HG03025 (cell line): ENCODE measurements at regions not wholly inside any gene's neighbourhood (a gene's known extent, or its start where the extent isn't known, plus 50 kb on each side); places are given as distances from the start of the nearest gene placed in this dataset.

ENCODE experiments used
- ATAC-seq: cut with Tn5 transposase; IDR thresholded peaks from one replicate; pipeline ENCODE4 v1.9.1; 2021; ENCODE audit warnings: mild to moderate bottlenecking, moderate library complexity; ENCODE audit not compliant: unreplicated experiment, low FRiP score

GRCh38 chr7:19623676-19624075, 85.2 kb downstream of the POLR1F start:
- ATAC-seq, result no peak

- no peak for ATAC-seq
These were observed 87.1 kb downstream of the POLR1F start for GRCh38 chr7:19621740-19622139.

- no peak for ATAC-seq
These were observed 88.4 kb downstream of the POLR1F start for GRCh38 chr7:19620470-19620869.

- ATAC-seq, result no peak
These were observed 89.7 kb downstream of the POLR1F start for GRCh38 chr7:19619122-19619521.

- no peak for ATAC-seq
These were observed 90.9 kb downstream of the POLR1F start for GRCh38 chr7:19617901-19618300.

GRCh38 chr7:19610194-19610943, 98.5 kb downstream of the POLR1F start:
- no peak for ATAC-seq

GRCh38 chr7:19589446-19589845, 119.4 kb downstream of the POLR1F start:
- ATAC-seq, result no peak

- ATAC-seq, result peak; percentile 73
These were observed 121.5 kb downstream of the POLR1F start for GRCh38 chr7:19587291-19587690.

GRCh38 chr7:19585761-19586160, 123.1 kb downstream of the POLR1F start:
- no peak for ATAC-seq

GRCh38 chr7:19575909-19576557, 132.8 kb downstream of the POLR1F start:
- ATAC-seq, result no peak

- ATAC-seq, result no peak
These were observed 134.7 kb downstream of the POLR1F start for GRCh38 chr7:19574131-19574530.

- ATAC-seq, result no peak
These were observed 136.3 kb downstream of the POLR1F start for GRCh38 chr7:19572566-19572965.

- ATAC-seq, result no peak
These were observed 141.8 kb downstream of the POLR1F start for GRCh38 chr7:19567011-19567410.

- ATAC-seq, result no peak
These were observed 143.2 kb downstream of the POLR1F start for GRCh38 chr7:19565602-19566001.

GRCh38 chr7:19561121-19561805, 147.6 kb downstream of the POLR1F start:
- no peak for ATAC-seq

- ATAC-seq, result no peak
These were observed 148.5 kb downstream of the POLR1F start for GRCh38 chr7:19560111-19560883.

GRCh38 chr7:19558527-19558926, 150.3 kb downstream of the POLR1F start:
- ATAC-seq, result no peak

GRCh38 chr7:19557726-19558465, 150.9 kb downstream of the POLR1F start:
- no peak for ATAC-seq

GRCh38 chr7:19554581-19554980, 154.3 kb downstream of the POLR1F start:
- no peak for ATAC-seq

- ATAC-seq, result no peak
These were observed 156.3 kb downstream of the POLR1F start for GRCh38 chr7:19552576-19552975.
